ENCODE measurements at regions not wholly inside any gene's neighbourhood (a gene's known extent, or its start where the extent isn't known, plus 50 kb on each side); places are given as distances from the start of the nearest gene placed in this dataset.

DNA sequence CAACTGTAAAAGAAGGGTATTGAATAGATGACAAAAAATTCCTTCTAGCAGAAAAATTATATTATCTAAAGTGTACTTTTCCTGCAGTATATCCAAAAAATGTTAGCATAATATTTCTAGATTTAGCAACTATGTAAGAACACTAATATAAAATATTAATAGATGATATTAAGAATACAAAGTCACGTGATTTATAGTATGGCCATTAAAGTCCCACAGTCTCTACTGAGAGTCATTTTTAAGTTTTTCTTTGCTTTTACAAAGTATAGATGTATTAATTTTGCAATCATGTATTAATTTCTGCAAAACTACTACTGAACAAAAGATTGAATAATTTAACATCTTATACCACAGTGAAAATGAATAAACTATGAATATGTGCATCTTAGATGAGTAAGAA, 94.9 kb downstream of the ZWINT start:
- Histone ChIP-seq H3K27me3 (no peaks in the 10 kb centered on the region), H3K4me1 (ENCODE audit: low read depth) (no peaks in the 10 kb centered on the region), H3K4me3 (no peak overlapping the region), H3K9me3 (ENCODE audit: low read depth) (no peaks in the 10 kb centered on the region), H3K36me3 (no peaks in the 10 kb centered on the region), H3K27ac (no peak overlapping the region)
- TF ChIP-seq, protein P1, sequence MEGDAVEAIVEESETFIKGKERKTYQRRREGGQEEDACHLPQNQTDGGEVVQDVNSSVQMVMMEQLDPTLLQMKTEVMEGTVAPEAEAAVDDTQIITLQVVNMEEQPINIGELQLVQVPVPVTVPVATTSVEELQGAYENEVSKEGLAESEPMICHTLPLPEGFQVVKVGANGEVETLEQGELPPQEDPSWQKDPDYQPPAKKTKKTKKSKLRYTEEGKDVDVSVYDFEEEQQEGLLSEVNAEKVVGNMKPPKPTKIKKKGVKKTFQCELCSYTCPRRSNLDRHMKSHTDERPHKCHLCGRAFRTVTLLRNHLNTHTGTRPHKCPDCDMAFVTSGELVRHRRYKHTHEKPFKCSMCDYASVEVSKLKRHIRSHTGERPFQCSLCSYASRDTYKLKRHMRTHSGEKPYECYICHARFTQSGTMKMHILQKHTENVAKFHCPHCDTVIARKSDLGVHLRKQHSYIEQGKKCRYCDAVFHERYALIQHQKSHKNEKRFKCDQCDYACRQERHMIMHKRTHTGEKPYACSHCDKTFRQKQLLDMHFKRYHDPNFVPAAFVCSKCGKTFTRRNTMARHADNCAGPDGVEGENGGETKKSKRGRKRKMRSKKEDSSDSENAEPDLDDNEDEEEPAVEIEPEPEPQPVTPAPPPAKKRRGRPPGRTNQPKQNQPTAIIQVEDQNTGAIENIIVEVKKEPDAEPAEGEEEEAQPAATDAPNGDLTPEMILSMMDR (IDR thresholded peaks at IDR 0.05; ENCODE audit: low read depth, low read length) = no peak
- DNase-seq (ENCODE audit: low read depth in 1 of 2, low spot score in 1 of 2) = no peak

DNA sequence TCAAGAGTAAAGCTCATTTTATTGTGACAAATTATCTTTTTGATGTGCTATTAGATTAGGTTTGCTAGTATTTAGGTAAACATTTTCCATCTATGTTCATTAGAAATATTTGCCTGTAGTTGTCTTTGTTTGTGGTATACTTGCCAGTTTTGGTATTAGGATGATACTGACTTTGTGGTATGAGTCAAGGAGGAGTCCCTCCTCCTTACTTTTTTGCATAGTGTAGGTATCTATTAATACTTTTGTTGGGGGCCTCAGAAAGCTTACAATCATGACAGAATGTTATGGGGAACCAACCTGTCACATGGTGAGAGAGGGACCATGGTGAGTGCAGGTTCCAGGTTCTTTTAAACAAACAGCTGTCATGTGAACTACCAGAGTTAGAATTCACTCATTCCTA, 102.1 kb downstream of the ZWINT start:
- no peak for DNase-seq (ENCODE audit: low read depth in 1 of 2, low spot score in 1 of 2)
- no peak overlapping the region for H3K4me3 ChIP-seq
- H3K27ac ChIP-seq = no peak overlapping the region
- H3K4me1 ChIP-seq (ENCODE audit: low read depth) = no peaks in the 10 kb centered on the region
- TF ChIP-seq, protein P1 (IDR thresholded peaks at IDR 0.05; ENCODE audit: low read depth, low read length) = no peak
- H3K9me3 ChIP-seq (ENCODE audit: low read depth) = no peaks in the 10 kb centered on the region
- no peaks in the 10 kb centered on the region for H3K27me3 ChIP-seq
- H3K36me3 ChIP-seq = no peaks in the 10 kb centered on the region

DNA sequence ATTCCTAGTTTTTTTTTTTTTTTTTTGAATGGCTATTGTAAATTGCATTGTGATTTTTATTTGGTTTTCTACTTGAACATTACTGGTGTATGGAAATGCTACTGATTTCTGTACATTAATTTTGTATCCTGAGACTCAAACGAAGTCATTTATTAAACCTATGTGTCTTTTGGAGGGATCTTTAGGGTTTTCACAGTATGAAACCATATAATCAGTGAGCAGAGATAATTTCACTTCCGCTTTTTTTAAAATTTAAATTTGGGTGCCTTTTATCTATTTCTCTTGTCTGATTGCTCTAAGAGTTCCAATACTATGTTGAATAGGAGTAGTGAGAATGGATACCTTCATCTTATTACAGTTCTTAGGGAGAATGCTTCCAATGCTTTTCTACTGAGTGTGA, 102.7 kb downstream of the ZWINT start:
- Histone ChIP-seq H3K4me3 (no peak overlapping the region), H3K36me3 (no peaks in the 10 kb centered on the region), H3K27me3 (no peaks in the 10 kb centered on the region), H3K27ac (no peak overlapping the region), H3K9me3 (ENCODE audit: low read depth) (no peaks in the 10 kb centered on the region), H3K4me1 (ENCODE audit: low read depth) (no peaks in the 10 kb centered on the region)
- DNase-seq (ENCODE audit: low read depth in 1 of 2, low spot score in 1 of 2) = no peak
- TF ChIP-seq, protein P1 (IDR thresholded peaks at IDR 0.05; ENCODE audit: low read depth, low read length) = no peak

DNA sequence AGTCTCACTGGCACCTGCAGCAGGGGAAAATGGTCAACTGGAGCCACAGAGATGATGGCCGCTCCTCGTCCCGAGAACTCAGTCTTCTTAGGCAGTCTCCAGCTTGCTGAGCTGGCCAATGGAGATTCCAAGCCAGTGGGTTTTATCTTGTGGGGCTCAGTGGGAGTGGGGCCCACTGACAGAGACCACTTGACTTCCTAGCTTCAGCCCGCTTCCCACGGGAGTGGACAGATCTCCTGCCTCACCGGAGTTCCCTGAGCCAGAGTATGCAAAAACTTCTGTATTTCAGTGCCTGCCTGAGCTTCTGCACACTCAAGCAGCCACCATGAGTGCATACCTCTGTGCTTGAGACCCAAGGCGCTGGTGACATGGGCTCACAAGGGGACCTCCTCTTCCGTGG, 105.8 kb downstream of the ZWINT start:
- no peaks in the 10 kb centered on the region for H3K9me3 ChIP-seq (ENCODE audit: low read depth)
- no peaks in the 10 kb centered on the region for H3K27me3 ChIP-seq
- H3K27ac ChIP-seq = no peak overlapping the region
- no peaks in the 10 kb centered on the region for H3K36me3 ChIP-seq
- no peak overlapping the region for H3K4me3 ChIP-seq
- no peaks in the 10 kb centered on the region for H3K4me1 ChIP-seq (ENCODE audit: low read depth)
- no peak for DNase-seq (ENCODE audit: low read depth in 1 of 2, low spot score in 1 of 2)
- TF ChIP-seq, protein P1 (IDR thresholded peaks at IDR 0.05; ENCODE audit: low read depth, low read length) = no peak

DNA sequence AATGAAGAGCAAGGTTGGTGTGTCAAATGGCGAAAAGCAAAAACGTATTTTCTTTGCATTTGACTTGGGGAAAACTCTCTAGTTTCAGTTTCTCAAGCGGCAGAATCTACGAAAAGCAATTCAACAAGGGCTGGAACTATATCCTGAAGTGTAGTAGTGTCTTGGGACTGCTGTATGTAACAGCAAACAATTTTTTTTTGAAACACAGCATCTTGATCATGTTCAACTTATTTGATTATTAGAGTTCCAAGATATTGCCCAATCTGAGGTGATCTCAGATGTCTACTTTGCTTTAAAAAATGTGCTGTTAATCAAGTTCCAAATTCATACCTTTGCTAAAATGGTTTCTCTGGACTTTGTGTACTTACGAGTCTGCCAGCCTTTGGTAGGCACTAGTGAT, 120.6 kb downstream of the ZWINT start:
- TF ChIP-seq, protein P1 (IDR thresholded peaks at IDR 0.05; ENCODE audit: low read depth, low read length) = no peak
- Histone ChIP-seq H3K27me3 (no peaks in the 10 kb centered on the region), H3K9me3 (ENCODE audit: low read depth) (no peaks in the 10 kb centered on the region), H3K4me3 (no peak overlapping the region), H3K36me3 (no peaks in the 10 kb centered on the region), H3K4me1 (ENCODE audit: low read depth) (no peaks in the 10 kb centered on the region), H3K27ac (no peak overlapping the region)
- no peak for DNase-seq (ENCODE audit: low read depth in 1 of 2, low spot score in 1 of 2)

DNA sequence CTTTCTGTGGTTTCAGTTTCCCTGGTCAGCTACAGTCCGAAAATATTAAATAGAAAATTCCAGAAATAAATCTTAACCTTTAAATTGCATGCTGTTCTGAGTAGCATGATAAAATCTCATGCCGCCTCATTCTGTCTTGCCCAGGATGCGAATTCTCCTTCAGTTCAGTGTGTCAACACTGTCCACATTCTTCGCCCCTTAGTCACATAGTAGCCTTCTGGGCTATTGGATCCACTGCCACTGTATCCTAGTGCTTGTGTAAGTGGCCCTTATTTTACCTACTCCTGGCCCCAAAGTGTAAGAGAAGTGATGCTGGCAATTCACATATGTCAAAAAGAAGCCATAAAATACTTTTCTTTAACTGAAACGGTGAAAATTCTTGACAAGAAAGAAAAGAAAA, 129.6 kb downstream of the ZWINT start:
- Histone ChIP-seq H3K4me3 (no peak overlapping the region), H3K9me3 (ENCODE audit: low read depth) (no peaks in the 10 kb centered on the region), H3K27ac (no peak overlapping the region), H3K27me3 (no peaks in the 10 kb centered on the region), H3K36me3 (no peaks in the 10 kb centered on the region), H3K4me1 (ENCODE audit: low read depth) (no peaks in the 10 kb centered on the region)
- DNase-seq (ENCODE audit: low read depth in 1 of 2, low spot score in 1 of 2) = no peak
- TF ChIP-seq, protein P1 (IDR thresholded peaks at IDR 0.05; ENCODE audit: low read depth, low read length) = no peak
